ENCODE measurements at regions not wholly inside any gene's neighbourhood (a gene's known extent, or its start where the extent isn't known, plus 50 kb on each side); places are given as distances from the start of the nearest gene placed in this dataset.

DNA sequence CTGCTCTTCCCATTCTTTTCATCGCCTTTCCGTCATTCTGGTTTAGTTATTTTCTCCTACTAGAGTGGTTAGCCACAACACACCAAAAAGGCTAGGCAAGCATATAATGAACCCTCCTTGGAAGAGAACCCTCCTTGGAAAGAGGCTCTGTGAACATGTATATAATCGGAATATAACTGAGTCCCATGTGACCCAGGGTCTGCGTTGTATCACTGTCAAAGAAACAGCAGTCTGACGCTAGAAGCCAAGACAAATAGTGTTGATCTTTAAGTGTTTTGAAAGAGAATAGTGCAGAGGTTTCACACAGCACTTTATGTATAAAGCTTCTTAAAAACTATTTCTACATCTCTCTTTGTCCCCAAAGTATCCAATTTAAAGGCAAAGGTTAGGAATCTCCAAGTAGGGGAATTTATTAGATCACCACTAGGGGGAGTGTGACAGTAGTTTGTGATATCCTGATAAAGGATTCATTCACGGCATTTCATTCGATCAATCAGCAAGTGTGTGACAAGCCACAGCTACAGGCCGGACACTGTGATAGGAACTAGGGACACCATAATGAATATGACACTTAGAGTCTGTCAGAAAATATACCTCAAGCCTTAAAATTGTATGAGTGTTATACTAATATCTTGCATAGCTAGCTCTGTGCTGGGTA lies 395.3 kb downstream of the CD109 start:
- TF ChIP-seq POLR2A (IDR thresholded peaks at IDR 0.05; ENCODE audit: low read length) (no peak), GATA1 (IDR thresholded peaks at IDR 0.05; ENCODE audit: low read depth, low read length) (no peak)

All from erythroblast (primary cell).